OCI-LY3 (cell line): ENCODE measurements at regions not wholly inside any gene's neighbourhood (a gene's known extent, or its start where the extent isn't known, plus 50 kb on each side); places are given as distances from the start of the nearest gene placed in this dataset.

Source experiments
- H2AFZ ChIP-seq: fragments of 200-600, 300-600 bp; shearing (Covaris generic); 2 replicates; pipeline ENCODE4 v1.6.0; 2014; ENCODE audit warnings: antibody characterized with exemption, low read depth, low read length
- H3K27ac ChIP-seq: fragments of 200-600, 300-600 bp; sonication (generic); 2 replicates; pipeline ENCODE4 v1.5.1; 2014; ENCODE audit warnings: mild to moderate bottlenecking, low read length, moderate library complexity, mixed read lengths
- H3K27me3 ChIP-seq: fragments of 200-600, 300-600 bp; sonication (generic); 2 replicates; pipeline ENCODE4 v1.6.1; 2014; ENCODE audit warnings: low read depth, low read length, mixed read lengths
- H3K36me3 ChIP-seq: fragments of 200-600, 300-600 bp; sonication (generic); replicated peaks from 2 replicates; pipeline ENCODE3; 2014; ENCODE audit warnings: low read depth, low read length, mixed read lengths
- H3K4me1 ChIP-seq: fragments of 300-600, 200-600 bp; sonication (generic); 2 replicates; pipeline ENCODE4 v1.6.1; 2014; ENCODE audit warnings: low read length, mixed read lengths
- H3K4me2 ChIP-seq: fragments of 200-600, 300-600 bp; sonication (generic); 2 replicates; pipeline ENCODE4 v1.6.1; 2014; ENCODE audit warnings: low read length, mixed read lengths
- H3K4me3 ChIP-seq: fragments of 300-600, 200-600 bp; sonication (generic); 2 replicates; pipeline ENCODE4 v1.5.1; 2014; ENCODE audit warnings: antibody characterized with exemption, mild to moderate bottlenecking, low read length, moderate library complexity
- H3K79me2 ChIP-seq: fragments of 300-600, 200-600 bp; shearing (Covaris generic); 2 replicates; pipeline ENCODE4 v1.6.1; 2014; ENCODE audit warnings: mild to moderate bottlenecking, low read length, mixed read lengths
- H3K9ac ChIP-seq: fragments of 300-600, 200-600 bp; shearing (Covaris generic); 2 replicates; pipeline ENCODE4 v1.6.0; 2014; ENCODE audit warnings: mild to moderate bottlenecking, low read length, moderate library complexity
- H3K9me3 ChIP-seq: fragments of 200-600, 300-600 bp; shearing (Covaris generic); 2 replicates; pipeline ENCODE4 v1.6.1; 2014; ENCODE audit warnings: low read length, mixed read lengths; ENCODE audit not compliant: insufficient read depth
- H4K20me1 ChIP-seq: fragments of 200-600, 300-600 bp; sonication (generic); 2 replicates; pipeline ENCODE4 v1.6.1; 2016; ENCODE audit warnings: low read length, mixed read lengths; ENCODE audit not compliant: insufficient read depth
- CTCF ChIP-seq: fragments of 200-600, 300-600 bp; sonication (generic); IDR thresholded peaks from 2 replicates; pipeline ENCODE4 v1.5.1; 2014; ENCODE audit warnings: antibody characterized with exemption, low read length, low read depth
- EZH2phosphoT487 ChIP-seq: fragments of 200-600 bp; shearing (Covaris generic); IDR thresholded peaks from 2 replicates; pipeline ENCODE4 v1.6.1; 2018; ENCODE audit warnings: antibody characterized with exemption, mixed run types, low read depth

- H2AFZ ChIP-seq, result no peak overlapping the region
- H3K79me2 ChIP-seq, result no peaks in the 10 kb centered on the region
- no peaks in the 10 kb centered on the region for H3K36me3 ChIP-seq
- H4K20me1 ChIP-seq, result no peaks in the 10 kb centered on the region
- peaks cover 29% of the 10 kb centered on the region for H3K4me1 ChIP-seq
- TF ChIP-seq CTCF (no peak), EZH2phosphoT487 (no peak)
- H3K4me2 ChIP-seq, result peak overlapping the region; percentile 57
- H3K27me3 ChIP-seq, result 0 out of 2 replicates have a peak, but pooled peaks cover 7% of the 10 kb centered on the region
- no peak overlapping the region for H3K27ac ChIP-seq
- no peaks in the 10 kb centered on the region for H3K9me3 ChIP-seq
- H3K4me3 ChIP-seq, result peak overlapping the region; percentile 7; the same call in 1 of the 2 replicates
- no peak overlapping the region for H3K9ac ChIP-seq
Observed at GRCh38 chr4:81648576-81649275, 177.0 kb upstream of the RASGEF1B start.

DNA sequence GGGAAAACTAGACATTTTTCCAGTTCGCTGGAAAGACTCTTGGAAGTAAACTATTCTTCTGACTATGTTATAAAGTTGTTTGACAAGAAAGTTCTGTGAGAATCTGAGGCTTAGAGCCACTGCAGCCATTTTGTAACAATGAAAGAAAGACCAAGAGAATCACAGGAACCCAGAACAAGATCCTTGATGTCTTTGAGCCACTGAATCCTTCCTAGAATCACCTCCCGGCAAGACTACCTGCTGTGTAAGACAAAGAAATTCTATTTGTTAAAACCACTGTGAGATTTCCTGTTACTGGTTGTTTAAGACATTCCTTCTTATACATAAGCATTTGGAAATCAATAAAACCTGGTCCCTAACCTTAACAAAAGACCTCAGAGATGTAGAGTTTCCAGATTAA is 175.7 kb upstream of the RASGEF1B start:
- Histone ChIP-seq H3K36me3 (no peaks in the 10 kb centered on the region), H3K4me2 (no peak overlapping the region), H3K4me1 (peaks cover 29% of the 10 kb centered on the region)

DNA sequence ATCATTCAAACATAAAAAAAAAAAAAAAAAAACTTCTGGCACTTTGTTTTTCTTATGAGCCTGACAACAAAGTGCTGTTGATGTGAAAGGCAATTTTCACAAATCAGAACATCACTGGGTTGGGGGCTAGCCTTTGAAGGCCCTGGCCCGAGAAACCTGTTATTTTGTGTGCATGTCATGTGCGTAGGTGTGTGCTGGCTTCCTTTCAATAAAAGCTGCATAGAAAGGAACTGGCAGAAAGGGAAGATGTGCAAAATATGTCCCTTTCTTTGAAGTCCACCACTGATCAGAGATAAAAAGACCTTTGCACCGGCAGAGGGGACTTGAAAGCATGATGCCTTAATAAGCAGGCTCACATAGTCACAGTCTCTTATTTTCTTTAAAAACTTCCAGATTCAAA is 170.8 kb upstream of the RASGEF1B start:
- no peak overlapping the region for H2AFZ ChIP-seq
- no peak overlapping the region for H3K4me2 ChIP-seq
- H4K20me1 ChIP-seq, result no peaks in the 10 kb centered on the region
- no peaks in the 10 kb centered on the region for H3K79me2 ChIP-seq
- no peaks in the 10 kb centered on the region for H3K36me3 ChIP-seq
- no peak overlapping the region for H3K4me3 ChIP-seq
- no peak overlapping the region for H3K27ac ChIP-seq
- no peaks in the 10 kb centered on the region for H3K4me1 ChIP-seq
- TF ChIP-seq EZH2phosphoT487 (no peak), CTCF (no peak)
- no peaks in the 10 kb centered on the region for H3K9me3 ChIP-seq
- H3K9ac ChIP-seq, result no peak overlapping the region
- H3K27me3 ChIP-seq, result 0 out of 2 replicates have a peak, but pooled peaks cover 3% of the 10 kb centered on the region

More for the DNA sequence above, 175.7 kb upstream of the RASGEF1B start:
- H2AFZ ChIP-seq, result no peak overlapping the region
- no peak overlapping the region for H3K27ac ChIP-seq
- no peaks in the 10 kb centered on the region for H3K79me2 ChIP-seq
- TF ChIP-seq EZH2phosphoT487 (no peak), CTCF (no peak)
- H3K4me3 ChIP-seq, result no peak overlapping the region
- no peaks in the 10 kb centered on the region for H4K20me1 ChIP-seq
- H3K9me3 ChIP-seq, result no peaks in the 10 kb centered on the region
- no peak overlapping the region for H3K9ac ChIP-seq
- 0 out of 2 replicates have a peak, but pooled peaks cover 7% of the 10 kb centered on the region for H3K27me3 ChIP-seq

DNA sequence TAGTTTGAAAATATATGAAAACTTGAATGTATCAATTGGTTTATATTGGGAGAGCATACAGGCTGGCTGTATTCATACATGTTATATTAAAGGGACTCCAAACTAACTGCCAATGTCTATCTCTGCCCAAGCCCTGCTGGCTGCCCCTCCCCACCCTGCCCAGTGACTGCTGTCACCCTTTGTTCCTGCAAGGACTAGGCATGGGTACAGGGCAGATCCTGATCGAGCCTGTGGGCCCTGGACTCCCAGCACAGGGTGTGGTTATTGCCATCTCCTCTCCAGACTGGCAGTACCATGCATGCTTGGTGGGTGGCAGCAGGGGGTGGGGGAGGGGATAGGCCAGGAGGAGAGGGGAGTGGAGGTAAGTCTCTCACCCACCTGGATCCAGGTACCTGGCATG is 167.5 kb upstream of the RASGEF1B start:
- no peak for TF ChIP-seq CTCF
- no peak for TF ChIP-seq EZH2phosphoT487
- H3K4me1 ChIP-seq, result peaks cover 20% of the 10 kb centered on the region
- no peak overlapping the region for H2AFZ ChIP-seq
- no peaks in the 10 kb centered on the region for H4K20me1 ChIP-seq
- no peak overlapping the region for H3K27ac ChIP-seq
- H3K79me2 ChIP-seq, result no peaks in the 10 kb centered on the region
- H3K9ac ChIP-seq, result no peak overlapping the region
- no peak overlapping the region for H3K4me2 ChIP-seq
- H3K36me3 ChIP-seq, result no peaks in the 10 kb centered on the region
- no peaks in the 10 kb centered on the region for H3K9me3 ChIP-seq
- H3K27me3 ChIP-seq, result no peaks in the 10 kb centered on the region
- no peak overlapping the region for H3K4me3 ChIP-seq
